ENCODE measurements at regions not wholly inside any gene's neighbourhood (a gene's known extent, or its start where the extent isn't known, plus 50 kb on each side); places are given as distances from the start of the nearest gene placed in this dataset.

GRCh38 chr6:19736066-19736465, 101.1 kb upstream of the ID4 start:
- DNase-seq (ENCODE audit: low spot score) = no peak

GRCh38 chr6:19738010-19738409, 99.2 kb upstream of the ID4 start:
- no peak for DNase-seq (ENCODE audit: low spot score)

GRCh38 chr6:19749722-19750121, 87.4 kb upstream of the ID4 start:
- no peak for DNase-seq (ENCODE audit: low spot score)

- no peak for DNase-seq (ENCODE audit: low spot score)
These were observed 84.4 kb upstream of the ID4 start for GRCh38 chr6:19752746-19753145.

DNA sequence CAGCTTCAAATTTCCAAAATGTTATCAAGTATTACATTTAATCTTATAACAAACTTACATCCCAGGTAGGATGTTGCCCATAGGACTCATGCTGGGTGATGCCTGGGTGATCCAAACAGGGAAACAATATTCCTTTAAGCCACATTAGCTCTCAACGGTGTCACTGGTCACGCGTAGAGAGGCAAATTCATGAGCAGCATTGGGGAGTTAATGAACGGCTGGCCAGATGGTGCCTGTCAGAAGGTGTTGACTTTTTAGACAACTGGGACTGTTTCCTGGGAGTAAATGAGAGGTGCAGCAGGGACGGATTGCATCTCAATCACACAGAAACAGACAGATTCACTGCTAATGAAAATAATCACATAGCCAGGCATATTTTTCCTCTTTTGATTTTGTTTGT, 83.3 kb upstream of the ID4 start:
- DNase-seq (ENCODE audit: low spot score) = no peak

- no peak for DNase-seq (ENCODE audit: low spot score)
These were observed 82.5 kb upstream of the ID4 start for GRCh38 chr6:19754686-19755085.

GRCh38 chr6:19755181-19755580, 82.0 kb upstream of the ID4 start:
- DNase-seq (ENCODE audit: low spot score) = no peak

DNA sequence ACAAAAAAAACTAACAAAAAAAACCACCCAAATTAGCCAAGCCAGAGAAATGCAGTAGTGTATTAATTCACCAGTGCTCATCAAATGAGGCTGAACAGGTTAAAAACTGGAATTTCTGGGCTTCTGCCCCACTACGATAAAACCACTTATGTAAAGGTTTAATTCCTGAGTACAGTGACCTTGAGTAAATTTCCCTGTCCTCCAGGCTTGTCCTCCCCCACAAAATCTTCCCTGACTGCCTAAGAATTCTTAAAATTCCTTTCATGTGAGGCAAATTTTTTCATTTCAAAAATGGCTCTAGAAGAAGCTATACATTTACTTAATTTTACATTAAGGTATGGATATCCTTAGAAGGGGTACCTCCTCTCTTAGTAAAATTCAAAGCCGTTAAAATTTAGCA, 80.1 kb upstream of the ID4 start:
- DNase-seq (ENCODE audit: low spot score) = peak; percentile 68

- DNase-seq (ENCODE audit: low spot score) = peak; percentile 67
These were observed 77.9 kb upstream of the ID4 start for GRCh38 chr6:19759117-19759880.

DNA sequence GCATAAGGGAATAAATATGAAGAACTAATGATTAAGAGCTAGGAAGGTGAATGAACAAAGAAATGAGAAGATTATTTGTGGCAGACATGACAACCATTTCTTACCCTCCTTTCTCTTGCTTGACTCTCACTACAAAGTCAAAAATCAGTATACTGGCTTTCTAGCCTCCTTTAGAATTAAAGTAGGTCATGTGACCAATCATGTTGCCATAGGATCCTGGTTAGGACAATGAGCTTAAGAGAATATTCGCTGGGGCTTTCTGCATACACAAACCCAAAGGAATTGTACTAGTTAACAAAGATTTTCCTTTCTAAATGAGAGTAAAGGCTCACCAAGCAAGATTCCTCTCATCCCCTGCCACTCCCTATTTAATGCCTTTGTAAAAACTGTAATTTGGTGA, 76.0 kb upstream of the ID4 start:
- DNase-seq (ENCODE audit: low spot score) = no peak

DNA sequence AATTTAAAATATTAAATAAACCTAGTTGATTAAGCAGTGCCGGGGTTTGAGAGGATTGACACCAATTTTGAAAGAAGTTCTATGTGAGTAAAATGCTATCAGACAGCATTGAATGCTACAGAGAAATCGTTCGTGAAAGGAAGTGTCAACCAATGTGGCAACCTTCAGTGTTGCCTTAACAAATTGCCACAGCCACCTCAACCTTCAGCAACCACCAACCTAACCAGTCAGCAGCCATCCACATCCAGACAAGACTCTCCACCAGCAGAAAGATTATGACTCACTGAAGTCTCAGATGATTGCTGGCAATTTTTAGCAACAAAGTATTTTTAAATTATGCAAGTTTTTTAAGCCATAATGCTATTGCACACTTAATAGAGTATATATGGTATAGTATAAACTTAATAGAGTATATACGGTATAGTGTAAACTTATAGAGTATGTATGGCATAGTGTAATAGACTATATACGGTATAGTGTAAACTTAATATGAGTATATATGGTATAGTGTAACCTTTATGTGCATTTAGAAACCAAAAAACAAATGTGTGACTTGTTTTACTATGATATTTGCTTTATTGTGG, 65.3 kb upstream of the ID4 start:
- peak; percentile 39 for DNase-seq (ENCODE audit: low spot score)

GRCh38 chr6:19772891-19773290, 64.3 kb upstream of the ID4 start:
- DNase-seq (ENCODE audit: low spot score) = no peak

- no peak for DNase-seq (ENCODE audit: low spot score)
These were observed 55.9 kb upstream of the ID4 start for GRCh38 chr6:19781269-19781668.

DNA sequence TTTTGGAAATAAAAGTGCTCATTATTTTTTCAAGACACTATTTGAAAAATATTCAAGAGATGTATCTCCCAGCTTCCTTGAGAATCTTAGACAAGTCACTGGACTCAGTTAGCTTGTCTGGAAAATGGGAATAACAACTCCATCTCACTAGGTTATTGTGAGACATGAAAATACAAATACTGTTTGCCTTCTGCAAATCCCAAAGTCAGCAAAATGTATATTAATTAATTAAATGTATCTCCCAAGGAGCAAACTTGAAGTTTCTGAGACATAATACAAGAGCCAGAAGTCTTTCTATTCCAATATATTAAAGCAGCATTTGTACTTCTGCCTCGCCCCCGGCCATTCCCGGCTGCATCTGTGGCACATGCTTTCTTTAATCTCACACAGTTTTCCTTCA, 54.6 kb upstream of the ID4 start:
- no peak for DNase-seq (ENCODE audit: low spot score)

All from GM03348 (cell line).